H1 (cell line): ENCODE measurements at regions not wholly inside any gene's neighbourhood (a gene's known extent, or its start where the extent isn't known, plus 50 kb on each side); places are given as distances from the start of the nearest gene placed in this dataset.

Experiments used
- CTCF ChIA-PET: fragments of 300-600 bp; sonication (Branson Sonifier 250); formaldehyde crosslinking; loops from one replicate; lab custom pipeline; 2021; ENCODE audit not compliant: partially characterized antibody; lab: Charles Lee
- POLR2A ChIA-PET: fragments of 300-600 bp; sonication (Branson Sonifier 250); formaldehyde crosslinking; loops from one replicate; lab custom pipeline; 2021; ENCODE audit warnings: inconsistent platforms; ENCODE audit not compliant: partially characterized antibody; lab: Charles Lee
- DNase-seq, 2 experiments: peaks; one replicate each; pipeline versions ENCODE4 v3.0.0 to v3.0.0-alpha.2; 2010 to 2022; ENCODE audit warnings: low spot score in 2 of 2, low read depth in 1 of 2, mixed read lengths in 1 of 2
- FAIRE-seq: peaks from 2 replicates; lab custom pipeline; 2011; peaks lifted over from hg19 to GRCh38; lab: Jason Lieb, UNC
- H2AFZ ChIP-seq: 2 replicates; pipeline ENCODE4 v1.8.1; 2012; ENCODE audit warnings: low read length, inconsistent platforms
- H2AK5ac ChIP-seq: 2 replicates; pipeline ENCODE4 v1.6.1; 2013; ENCODE audit warnings: low read depth, low read length
- H2BK120ac ChIP-seq: replicated peaks from 2 replicates; pipeline ENCODE3; 2013; ENCODE audit warnings: low read depth, low read length, inconsistent platforms
- H2BK12ac ChIP-seq: 2 replicates; pipeline ENCODE4 v1.6.1; 2013; ENCODE audit warnings: low read depth, low read length
- H2BK15ac ChIP-seq: 2 replicates; pipeline ENCODE4 v1.6.1; 2013; ENCODE audit warnings: low read length
- H2BK20ac ChIP-seq: 2 replicates; pipeline ENCODE4 v1.6.1; 2013; ENCODE audit warnings: low read length
- H2BK5ac ChIP-seq: 2 replicates; pipeline ENCODE4 v1.6.1; 2013; ENCODE audit warnings: low read depth, low read length
- H3K14ac ChIP-seq: 2 replicates; pipeline ENCODE4 v1.6.1; 2013; ENCODE audit warnings: inconsistent platforms; ENCODE audit not compliant: insufficient read length
- H3K18ac ChIP-seq: 2 replicates; pipeline ENCODE4 v1.6.1; 2013; ENCODE audit warnings: low read length; ENCODE audit errors: extremely low read depth
- H3K23ac ChIP-seq: 2 replicates; pipeline ENCODE4 v1.6.1; 2013; ENCODE audit warnings: inconsistent platforms; ENCODE audit not compliant: insufficient read length
- H3K23me2 ChIP-seq: 2 replicates; pipeline ENCODE4 v1.6.1; 2013; ENCODE audit warnings: low read depth, low read length
- H3K27ac ChIP-seq: 2 replicates; pipeline ENCODE4 v1.6.1; 2011; ENCODE audit warnings: low read depth, low read length, inconsistent platforms
- H3K27me3 ChIP-seq, 4 experiments: replicated peaks in 1 of 4; 1 replicate in 1 of 4; 2 replicates in 3 of 4; pipeline versions ENCODE4 v1.6.1 to v1.8.1; 2011 to 2013; ENCODE audit warnings: low read length in 3 of 4, mild to moderate bottlenecking in 3 of 4, inconsistent platforms in 2 of 4, mixed read lengths in 2 of 4, moderate library complexity in 1 of 4; ENCODE audit not compliant: control insufficient read depth in 3 of 4, insufficient read depth in 3 of 4; ENCODE audit errors: extremely low read depth in 1 of 4
- H3K36me3 ChIP-seq, 4 experiments: 2 replicates each; pipeline versions ENCODE4 v1.6.1 to v1.8.1; 2011 to 2013; ENCODE audit warnings: mild to moderate bottlenecking in 4 of 4, low read length in 3 of 4, moderate library complexity in 2 of 4, control low read depth in 1 of 4, inconsistent platforms in 1 of 4; ENCODE audit not compliant: insufficient read depth in 4 of 4, control insufficient read depth in 2 of 4
- H3K4ac ChIP-seq: replicated peaks from 2 replicates; pipeline ENCODE3; 2013; ENCODE audit warnings: low read length, low read depth, mixed read lengths, inconsistent platforms; ENCODE audit not compliant: insufficient read length
- H3K4me1 ChIP-seq, 4 experiments: replicated peaks in 1 of 4; 1 replicate in 1 of 4; 2 replicates in 3 of 4; pipeline versions ENCODE4 v1.6.1 to v1.8.1; 2011 to 2013; ENCODE audit warnings: low read length in 3 of 4, inconsistent platforms in 2 of 4, mixed read lengths in 1 of 4; ENCODE audit not compliant: insufficient read depth in 4 of 4, control insufficient read depth in 3 of 4
- H3K4me2 ChIP-seq, 2 experiments: 2 replicates each; pipeline versions ENCODE4 v1.6.1 to v1.8.1; 2011 to 2013; ENCODE audit warnings: low read depth in 2 of 2, low read length in 2 of 2, control low read depth in 1 of 2, inconsistent platforms in 1 of 2, mild to moderate bottlenecking in 1 of 2; ENCODE audit not compliant: insufficient read depth in 1 of 2
- H3K4me3 ChIP-seq, 4 experiments: fragments of 200-600, 300-600 bp in 1 of 4; sonication (generic), shearing (Covaris generic), sonication (Bioruptor Twin) in 1 of 4; 2 replicates each; pipeline versions ENCODE4 v1.5.1 to v1.8.1; 2011 to 2016; ENCODE audit warnings: low read length in 4 of 4, low read depth in 3 of 4, control low read depth in 2 of 4, inconsistent platforms in 2 of 4, mild to moderate bottlenecking in 2 of 4, mixed read lengths in 1 of 4, moderate library complexity in 1 of 4; ENCODE audit not compliant: insufficient read depth in 2 of 4; ENCODE audit errors: extremely low read depth in 1 of 4
- H3K56ac ChIP-seq: replicated peaks from 2 replicates; pipeline ENCODE3; 2013; ENCODE audit warnings: low read depth, mild to moderate bottlenecking, mixed read lengths, low read length, inconsistent platforms; ENCODE audit not compliant: insufficient read length
- H3K79me1 ChIP-seq: 2 replicates; pipeline ENCODE4 v1.6.1; 2013; ENCODE audit warnings: low read depth, low read length, control low read depth
- H3K79me2 ChIP-seq, 2 experiments: 2 replicates each; pipeline versions ENCODE4 v1.6.1 to v1.8.1; 2012 to 2013; ENCODE audit warnings: low read length in 2 of 2, mild to moderate bottlenecking in 2 of 2, inconsistent platforms in 1 of 2; ENCODE audit not compliant: insufficient read depth in 2 of 2, control insufficient read depth in 1 of 2
- H3K9ac ChIP-seq, 4 experiments: replicated peaks in 1 of 4; 1 replicate in 1 of 4; 2 replicates in 3 of 4; pipeline versions ENCODE4 v1.6.1 to v1.8.1; 2011 to 2013; ENCODE audit warnings: low read depth in 3 of 4, low read length in 3 of 4, control low read depth in 2 of 4, mild to moderate bottlenecking in 2 of 4, moderate library complexity in 2 of 4, inconsistent platforms in 1 of 4; ENCODE audit errors: extremely low read depth in 1 of 4
- H3K9me3 ChIP-seq, 2 experiments: 2 replicates each; pipeline versions ENCODE4 v1.6.1 to v1.8.1; 2012 to 2013; ENCODE audit warnings: mild to moderate bottlenecking in 2 of 2, moderate library complexity in 2 of 2, control low read depth in 1 of 2, inconsistent platforms in 1 of 2, low read depth in 1 of 2, low read length in 1 of 2, mixed read lengths in 1 of 2; ENCODE audit not compliant: insufficient read depth in 2 of 2
- H4K20me1 ChIP-seq, 2 experiments: replicated peaks in 1 of 2; 2 replicates each; pipeline versions ENCODE3 to v1.8.1; 2011 to 2013; ENCODE audit warnings: inconsistent platforms in 2 of 2, low read length in 2 of 2, mild to moderate bottlenecking in 1 of 2; ENCODE audit not compliant: insufficient read depth in 2 of 2, control insufficient read depth in 1 of 2
- H4K5ac ChIP-seq: 2 replicates; pipeline ENCODE4 v1.6.1; 2013; ENCODE audit warnings: low read length, low read depth, mixed read lengths, inconsistent platforms; ENCODE audit not compliant: insufficient read length
- H4K8ac ChIP-seq: 2 replicates; pipeline ENCODE4 v1.8.0; 2013; ENCODE audit warnings: mild to moderate bottlenecking, moderate library complexity, low read length, inconsistent platforms; ENCODE audit not compliant: insufficient read depth; ENCODE audit errors: extremely low read depth
- H4K91ac ChIP-seq: replicated peaks from 2 replicates; pipeline ENCODE3; 2013; ENCODE audit warnings: low read length, mixed read lengths, inconsistent platforms; ENCODE audit not compliant: insufficient read length
- ATF3 ChIP-seq: IDR thresholded peaks from 2 replicates; pipeline ENCODE4 v1.6.1; 2011; ENCODE audit warnings: low read depth, mild to moderate bottlenecking, low read length; ENCODE audit not compliant: insufficient read depth
- CTBP2 ChIP-seq: IDR thresholded peaks from 2 replicates; pipeline ENCODE4 v1.7.0; 2011; ENCODE audit warnings: borderline replicate concordance, mild to moderate bottlenecking, moderate library complexity, mixed read lengths, low read length; ENCODE audit not compliant: insufficient read depth, insufficient read length
- CTCF ChIP-seq, 3 experiments: IDR thresholded peaks; 1 replicate in 2 of 3; 2 replicates in 1 of 3; pipeline versions ENCODE4 v1.5.1 to v1.6.1; 2011; ENCODE audit warnings: low read length in 3 of 3, mild to moderate bottlenecking in 3 of 3, inconsistent platforms in 2 of 3, low read depth in 1 of 3, moderate library complexity in 1 of 3; ENCODE audit not compliant: insufficient read depth in 1 of 3; ENCODE audit errors: control extremely low read depth in 1 of 3
- E2F6 ChIP-seq: IDR thresholded peaks from 2 replicates; pipeline ENCODE4 v1.6.1; 2012; ENCODE audit warnings: inconsistent platforms
- EGR1 ChIP-seq: IDR thresholded peaks from 2 replicates; pipeline ENCODE4 v1.6.1; 2011; ENCODE audit warnings: low read depth, low read length, borderline replicate concordance
- FOSL1 ChIP-seq: IDR thresholded peaks from 2 replicates; pipeline ENCODE4 v1.6.1; 2011; ENCODE audit warnings: mild to moderate bottlenecking, low read depth, low read length, moderate library complexity; ENCODE audit not compliant: insufficient read depth
- GTF2F1 ChIP-seq: IDR thresholded peaks from 2 replicates; pipeline ENCODE4 v1.6.1; 2012; ENCODE audit warnings: low read depth, low read length, improper control_type of control experiment, borderline replicate concordance
- TAF1 ChIP-seq: IDR thresholded peaks from 2 replicates; pipeline ENCODE4 v1.6.1; 2011; ENCODE audit warnings: mild to moderate bottlenecking, low read depth, low read length
- USF2 ChIP-seq: IDR thresholded peaks from 2 replicates; pipeline ENCODE4 v1.6.1; 2011; ENCODE audit warnings: low read length, improper control_type of control experiment
- WGBS, 2 experiments: shearing (Covaris generic) in 1 of 2; methylation state at CpG; one replicate each; pipeline versions ENCODE4 v1.1.6 to v1.1.7; 2013 to 2015; ENCODE audit warnings: low lambda C conversion rate in 2 of 2, mixed read lengths in 2 of 2, inconsistent platforms in 1 of 2, low coverage in 1 of 2, missing lambda C conversion rate in 1 of 2; ENCODE audit not compliant: insufficient replicate concordance in 2 of 2, insufficient coverage in 1 of 2, insufficient read length in 1 of 2; ENCODE audit errors: extremely low coverage in 1 of 2, missing lambda C conversion rate in 1 of 2; 5-methylcytosine and 5-hydroxymethylcytosine counted together

GRCh38 chr3:168187233-168187632, 91.5 kb upstream of the GOLIM4 start:
- Histone ChIP-seq H2BK15ac (no peak overlapping the region), H2BK12ac (no peak overlapping the region), H2BK120ac (no peak overlapping the region), H3K18ac (no peak overlapping the region), H3K4me3 (no peak overlapping the region), H3K56ac (no peak overlapping the region), H3K79me2 (no peaks in the 10 kb centered on the region), H4K5ac (no peak overlapping the region), H3K23me2 (no peaks in the 10 kb centered on the region), H2AFZ (no peak overlapping the region), H2BK5ac (no peak overlapping the region), H3K27ac (no peak overlapping the region), H4K8ac (no peak overlapping the region), H3K14ac (no peak overlapping the region), H4K91ac (no peak overlapping the region), H3K4ac (no peak overlapping the region), H3K27me3 (no peaks in the 10 kb centered on the region), H2AK5ac (no peak overlapping the region), H3K9ac (no peak overlapping the region), H2BK20ac (no peak overlapping the region), H3K23ac (no peak overlapping the region), H3K4me1 (no peaks in the 10 kb centered on the region), H3K4me2 (no peak overlapping the region), H3K79me1 (no peaks in the 10 kb centered on the region), H3K9me3 (no peaks in the 10 kb centered on the region), H3K36me3 (no peaks in the 10 kb centered on the region; a peak in 1 of 8 replicates), H4K20me1 (no peaks in the 10 kb centered on the region)
- 96% methylated on average over 3 of the region's 3 CpGs; no CpG with 5 or more reads in 1 of the 2 experiments for WGBS, 2 experiments
- DNase-seq, result no peak
- ChIA-PET POLR2A (interaction anchor here (1.1 kb wide), 1 partner anchor 21 kb away, joined by 3 read pairs; no protein-coding TSS in a partner anchor), CTCF (interaction anchor here (1.3 kb wide), 1 partner anchor 24 kb away, joined by 3 read pairs; no protein-coding TSS in a partner anchor)
- FAIRE-seq, result no peak
- TF ChIP-seq USF2 (no peak), EGR1 (no peak), E2F6 (no peak), CTCF (IDR thresholded peaks at IDR 0.05; ENCODE audit: control extremely low read depth in 1 of 3, insufficient read depth in 1 of 3, low read depth in 1 of 3, low read length in 3 of 3) (no peak), ATF3 (no peak), CTBP2 (no peak), TAF1 (no peak), FOSL1 (no peak), GTF2F1 (no peak)
